OCI-LY3 (cell line): ENCODE measurements at regions not wholly inside any gene's neighbourhood (a gene's known extent, or its start where the extent isn't known, plus 50 kb on each side); places are given as distances from the start of the nearest gene placed in this dataset.

Source experiments
- CTCF ChIP-seq: fragments of 200-600, 300-600 bp; sonication (generic); IDR thresholded peaks from 2 replicates; pipeline ENCODE4 v1.5.1; 2014; ENCODE audit warnings: antibody characterized with exemption, low read length, low read depth
- EZH2phosphoT487 ChIP-seq: fragments of 200-600 bp; shearing (Covaris generic); IDR thresholded peaks from 2 replicates; pipeline ENCODE4 v1.6.1; 2018; ENCODE audit warnings: antibody characterized with exemption, mixed run types, low read depth

DNA sequence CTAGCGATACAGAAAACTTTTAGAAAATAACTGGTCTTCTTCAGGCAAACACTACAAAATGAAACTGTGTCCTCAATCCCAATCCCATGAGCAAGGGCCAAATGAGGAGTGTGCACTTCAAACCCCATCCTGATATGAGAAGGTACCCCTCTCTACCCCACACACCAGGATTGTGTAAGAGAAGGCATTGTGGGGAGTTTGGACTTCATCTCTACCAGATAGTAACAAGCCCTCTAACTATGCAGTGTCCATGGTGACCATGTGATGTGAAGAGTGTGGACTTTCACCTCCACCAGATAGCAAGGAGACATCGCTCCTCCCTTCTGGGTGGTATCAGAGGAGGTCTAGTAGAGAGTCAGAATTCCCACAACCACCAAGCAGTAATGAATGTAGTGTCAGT, 769.3 kb downstream of the MECOM start:
- TF ChIP-seq CTCF, result no peak
- no peak for TF ChIP-seq EZH2phosphoT487
